ENCODE measurements at regions not wholly inside any gene's neighbourhood (a gene's known extent, or its start where the extent isn't known, plus 50 kb on each side); places are given as distances from the start of the nearest gene placed in this dataset.

DNA sequence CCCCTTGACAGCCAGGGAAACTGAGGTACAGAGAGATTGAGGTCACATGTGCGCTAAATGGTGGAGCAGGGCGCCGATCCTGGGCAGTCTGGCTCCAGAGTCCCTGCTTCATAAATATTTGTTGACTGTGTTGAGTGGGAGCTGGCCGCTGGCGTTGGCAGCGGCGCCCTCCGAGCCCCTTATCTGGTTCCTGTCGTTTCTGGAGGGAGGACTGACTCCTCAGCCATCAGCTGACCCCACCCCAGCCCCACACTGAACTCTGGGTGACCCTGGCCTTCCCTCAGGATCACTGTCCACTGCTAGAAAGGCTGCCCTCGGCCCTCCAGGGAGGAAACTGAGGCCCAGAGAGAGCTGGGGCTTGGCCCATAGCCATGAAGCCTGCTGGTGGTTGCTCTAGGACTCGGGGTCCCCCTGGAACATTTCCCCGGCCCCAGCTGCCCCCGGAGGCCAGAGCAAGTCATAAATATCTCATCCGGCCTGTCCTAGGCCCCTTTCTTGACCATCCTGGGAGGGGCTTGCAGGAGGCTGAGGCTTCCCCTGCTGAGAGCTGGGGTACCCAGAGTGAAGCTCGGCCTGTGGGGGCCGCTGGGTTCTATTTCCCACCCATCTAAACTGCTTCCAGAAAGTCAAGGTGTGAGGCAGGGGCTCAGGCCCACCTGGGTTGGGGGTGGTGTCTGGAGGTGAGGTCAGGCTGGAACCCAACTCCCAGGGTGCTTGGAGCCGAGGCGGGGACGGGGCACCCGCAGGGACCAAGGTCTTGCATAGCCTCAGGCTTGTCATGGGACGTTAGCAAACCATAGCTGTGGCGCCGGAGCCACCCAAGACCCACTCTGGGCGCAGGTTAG, 51.7 kb upstream of the GSE1 start:
- no peak for DNase-seq (ENCODE audit: low read depth)

DNA sequence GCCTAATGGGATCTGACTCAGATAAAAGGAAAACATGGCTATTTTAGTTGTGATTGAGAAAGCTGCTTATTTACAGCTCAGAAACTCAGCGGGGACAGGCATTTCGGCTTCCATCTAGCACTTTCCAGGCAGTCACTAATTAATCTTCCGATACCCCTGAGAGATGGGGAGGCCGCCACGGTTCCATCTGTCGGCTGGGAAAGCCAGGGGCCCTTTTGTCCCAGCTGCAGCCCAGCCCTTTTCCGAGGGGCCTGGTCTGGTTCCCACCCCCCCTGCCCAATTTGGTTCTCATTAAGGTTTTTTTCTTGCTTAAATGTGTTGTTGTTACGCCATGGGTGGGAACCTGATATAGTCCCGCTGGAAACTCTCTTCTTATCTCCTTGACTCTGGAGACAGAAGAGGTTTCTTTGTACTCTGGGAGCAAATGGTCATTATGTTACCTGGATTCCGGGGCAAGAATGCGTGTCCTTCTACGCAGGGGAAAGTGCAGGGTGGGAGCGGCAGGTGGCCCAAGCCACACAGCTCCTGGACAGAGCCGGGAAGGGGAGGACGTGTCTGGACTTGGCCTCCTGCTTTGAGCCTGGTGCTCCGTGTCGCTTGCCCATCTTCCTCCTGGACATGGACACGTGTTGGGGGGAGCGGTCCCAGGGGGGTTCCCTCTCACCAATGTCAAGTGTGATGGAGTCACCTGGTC, 50.9 kb upstream of the GSE1 start:
- DNase-seq (ENCODE audit: low read depth), result no peak

DNA sequence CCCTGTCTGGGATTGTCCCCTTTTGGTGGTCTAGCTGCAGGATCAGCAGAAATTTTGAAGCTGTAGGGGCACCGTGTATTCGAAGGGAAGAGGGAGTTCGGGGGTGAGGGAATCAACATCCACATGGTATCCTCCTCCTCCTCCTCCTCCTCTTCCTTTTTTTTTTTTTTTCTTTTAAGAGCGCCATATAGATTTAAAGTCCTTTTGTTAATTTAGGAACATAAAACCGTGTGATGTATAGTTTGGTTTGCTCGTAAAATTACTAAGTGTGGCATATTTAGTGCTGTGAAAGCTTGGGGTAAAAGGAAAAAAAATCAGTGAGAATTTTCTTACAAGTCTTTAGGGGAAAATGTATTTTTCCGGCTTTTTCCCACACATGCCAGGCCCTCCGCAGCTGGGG, 50.1 kb upstream of the GSE1 start:
- no peak for DNase-seq (ENCODE audit: low read depth)
